HEK293T (cell line): ENCODE measurements at regions not wholly inside any gene's neighbourhood (a gene's known extent, or its start where the extent isn't known, plus 50 kb on each side); places are given as distances from the start of the nearest gene placed in this dataset.

ENCODE experiments used
- BHLHE40 ChIP-seq: fragments of 450-650 bp; IDR thresholded peaks from 2 replicates; pipeline ENCODE4 v1.6.1; 2016; ENCODE audit warnings: mild to moderate bottlenecking, moderate library complexity, borderline replicate concordance
- CTBP1 ChIP-seq: fragments of 450-650 bp; IDR thresholded peaks from 2 replicates; pipeline ENCODE4 v1.6.1; 2016; ENCODE audit warnings: borderline replicate concordance
- ELF4 ChIP-seq: fragments of 450-650 bp; IDR thresholded peaks from 2 replicates; pipeline ENCODE4 v1.6.1; 2017; ENCODE audit warnings: antibody characterized with exemption
- FOXA1 ChIP-seq: fragments of 450-650 bp; IDR thresholded peaks from 2 replicates; pipeline ENCODE4 v1.6.1; 2016; ENCODE audit warnings: mild to moderate bottlenecking
- FOXM1 ChIP-seq: fragments of 450-650 bp; IDR thresholded peaks from 2 replicates; pipeline ENCODE4 v1.6.1; 2017; ENCODE audit warnings: mild to moderate bottlenecking, borderline replicate concordance
- HDGF ChIP-seq: fragments of 450-650 bp; IDR thresholded peaks from 2 replicates; pipeline ENCODE4 v1.6.1; 2017; ENCODE audit warnings: antibody characterized with exemption, borderline replicate concordance
- PKNOX1 ChIP-seq: fragments of 450-650 bp; IDR thresholded peaks from 2 replicates; pipeline ENCODE4 v1.6.1; 2016
- SP1 ChIP-seq: fragments of 450-650 bp; IDR thresholded peaks from 2 replicates; pipeline ENCODE4 v1.6.1; 2017
- SUZ12 ChIP-seq: fragments of 450-650 bp; IDR thresholded peaks from 2 replicates; pipeline ENCODE4 v1.6.1; 2016; ENCODE audit warnings: mild to moderate bottlenecking
- TARDBP ChIP-seq: fragments of 450-650 bp; IDR thresholded peaks from 2 replicates; pipeline ENCODE4 v1.6.1; 2016
- ZNF384 ChIP-seq: fragments of 450-650 bp; IDR thresholded peaks from 2 replicates; pipeline ENCODE4 v1.6.1; 2016

GRCh38 chr11:42669248-42669976, 642.4 kb upstream of the API5 start:
- TF ChIP-seq FOXA1 (no peak), FOXM1 (no peak), CTBP1 (no peak), HDGF (no peak), ELF4 (no peak), SP1 (no peak), SUZ12 (no peak), BHLHE40 (no peak), ZNF384 (no peak), TARDBP (no peak), PKNOX1 (no peak)
